H9 (cell line): ENCODE measurements at regions not wholly inside any gene's neighbourhood (a gene's known extent, or its start where the extent isn't known, plus 50 kb on each side); places are given as distances from the start of the nearest gene placed in this dataset.

Experiments used
- DNase-seq: peaks from one replicate; pipeline ENCODE4 v3.0.0-alpha.2; 2017
- H2AFZ ChIP-seq: one replicate; pipeline ENCODE4 v1.6.1; 2013; ENCODE audit warnings: mild to moderate bottlenecking, low read length, control low read depth, moderate library complexity
- H2AK5ac ChIP-seq: 2 replicates; pipeline ENCODE4 v1.6.1; 2013; ENCODE audit warnings: low read length, control low read depth, mixed read lengths; ENCODE audit not compliant: insufficient read length
- H2BK120ac ChIP-seq: one replicate; pipeline ENCODE4 v1.6.1; 2013; ENCODE audit warnings: low read depth, mild to moderate bottlenecking, low read length, control low read depth, inconsistent platforms; ENCODE audit not compliant: poor library complexity, severe bottlenecking
- H2BK12ac ChIP-seq: 2 replicates; pipeline ENCODE4 v1.6.1; 2013; ENCODE audit warnings: low read length, control low read depth, mixed read lengths, low read depth; ENCODE audit not compliant: insufficient read length
- H2BK15ac ChIP-seq: 2 replicates; pipeline ENCODE4 v1.6.1; 2013; ENCODE audit warnings: low read depth, low read length, control low read depth
- H2BK20ac ChIP-seq: one replicate; pipeline ENCODE4 v1.6.1; 2013; ENCODE audit warnings: low read depth, mild to moderate bottlenecking, low read length, control low read depth, inconsistent platforms; ENCODE audit not compliant: poor library complexity, severe bottlenecking
- H2BK5ac ChIP-seq: 2 replicates; pipeline ENCODE4 v1.6.1; 2013; ENCODE audit warnings: low read length, control low read depth, mixed read lengths; ENCODE audit not compliant: insufficient read length
- H3K14ac ChIP-seq: 2 replicates; pipeline ENCODE4 v1.6.1; 2013; ENCODE audit warnings: low read length, control low read depth; ENCODE audit not compliant: insufficient read depth
- H3K18ac ChIP-seq: 2 replicates; pipeline ENCODE4 v1.6.1; 2013; ENCODE audit warnings: low read depth, mild to moderate bottlenecking, mixed read lengths, low read length, control low read depth; ENCODE audit not compliant: insufficient read length
- H3K23ac ChIP-seq: 2 replicates; pipeline ENCODE4 v1.6.1; 2013; ENCODE audit warnings: low read length, control low read depth, mixed read lengths, low read depth; ENCODE audit not compliant: insufficient read length
- H3K23me2 ChIP-seq: 2 replicates; pipeline ENCODE4 v1.6.1; 2013; ENCODE audit warnings: low read depth, mild to moderate bottlenecking, mixed read lengths, low read length, control low read depth; ENCODE audit not compliant: insufficient read length, poor library complexity, severe bottlenecking
- H3K27ac ChIP-seq: 2 replicates; pipeline ENCODE4 v1.5.1; 2013; ENCODE audit warnings: low read length, control low read depth, mixed read lengths, low read depth; ENCODE audit not compliant: insufficient read length
- H3K27me3 ChIP-seq: 2 replicates; pipeline ENCODE4 v1.6.1; 2013; ENCODE audit warnings: low read length, control low read depth, inconsistent platforms; ENCODE audit not compliant: insufficient read depth
- H3K4ac ChIP-seq: 2 replicates; pipeline ENCODE4 v1.6.1; 2013; ENCODE audit warnings: low read depth, mild to moderate bottlenecking, control low read depth, inconsistent platforms, low read length, moderate library complexity
- H3K4me1 ChIP-seq: 2 replicates; pipeline ENCODE4 v1.6.1; 2013; ENCODE audit warnings: low read length, control low read depth, inconsistent platforms; ENCODE audit not compliant: insufficient read depth
- H3K4me2 ChIP-seq: 2 replicates; pipeline ENCODE4 v1.6.1; 2013; ENCODE audit warnings: low read length, control low read depth, mixed read lengths; ENCODE audit not compliant: insufficient read length, insufficient read depth
- H3K56ac ChIP-seq: 2 replicates; pipeline ENCODE4 v1.6.1; 2013; ENCODE audit warnings: low read depth, mild to moderate bottlenecking, mixed read lengths, low read length, control low read depth; ENCODE audit not compliant: insufficient read length
- H3K79me1 ChIP-seq: 2 replicates; pipeline ENCODE4 v1.6.1; 2013; ENCODE audit warnings: low read depth, mild to moderate bottlenecking, moderate library complexity, low read length, control low read depth, inconsistent platforms; ENCODE audit not compliant: insufficient read depth, poor library complexity, severe bottlenecking
- H3K79me2 ChIP-seq: 2 replicates; pipeline ENCODE4 v1.6.1; 2013; ENCODE audit warnings: low read length, control low read depth, inconsistent platforms; ENCODE audit not compliant: insufficient read depth
- H3K9ac ChIP-seq: 2 replicates; pipeline ENCODE4 v1.6.1; 2013; ENCODE audit warnings: low read length, control low read depth, mixed read lengths; ENCODE audit not compliant: insufficient read length; ENCODE audit errors: extremely low read depth
- H3K9me3 ChIP-seq: one replicate; pipeline ENCODE4 v1.6.1; 2013; ENCODE audit warnings: low read depth, low read length, inconsistent platforms; ENCODE audit not compliant: control insufficient read depth
- H3T11ph ChIP-seq: one replicate; pipeline ENCODE4 v1.6.1; 2013; ENCODE audit warnings: mild to moderate bottlenecking, low read length, control low read depth, inconsistent platforms
- H4K20me1 ChIP-seq: one replicate; pipeline ENCODE4 v1.6.1; 2013; ENCODE audit not compliant: control insufficient read depth, insufficient read length, insufficient read depth
- H4K5ac ChIP-seq: 2 replicates; pipeline ENCODE4 v1.6.1; 2013; ENCODE audit warnings: low read depth, mild to moderate bottlenecking, mixed read lengths, low read length, control low read depth; ENCODE audit not compliant: insufficient read length
- H4K8ac ChIP-seq: replicated peaks from 2 replicates; pipeline ENCODE4 v1.6.1; 2013; ENCODE audit warnings: low read length, control low read depth, mixed read lengths, low read depth; ENCODE audit not compliant: insufficient read length
- H4K91ac ChIP-seq: 2 replicates; pipeline ENCODE4 v1.6.1; 2013; ENCODE audit warnings: low read depth, mild to moderate bottlenecking, moderate library complexity, mixed read lengths, low read length, control low read depth; ENCODE audit not compliant: insufficient read length
- H3K27ac Mint-ChIP-seq, 3 experiments: 2 replicates in 2 of 3; 3 replicates in 1 of 3; pipeline ENCODE4 v1.8.0; 2020 to 2021; ENCODE audit warnings: mixed read lengths in 3 of 3, mild to moderate bottlenecking in 1 of 3, moderate library complexity in 1 of 3
- H3K27me3 Mint-ChIP-seq: 2 replicates; pipeline ENCODE4 v1.8.0; 2021; ENCODE audit warnings: low read depth, mild to moderate bottlenecking, moderate library complexity, mixed read lengths
- H3K36me3 Mint-ChIP-seq, 3 experiments: 2 replicates in 2 of 3; 3 replicates in 1 of 3; pipeline ENCODE4 v1.8.0; 2020 to 2021; ENCODE audit warnings: low read depth in 3 of 3, mixed read lengths in 3 of 3; ENCODE audit not compliant: insufficient read depth in 1 of 3
- H3K4me1 Mint-ChIP-seq, 2 experiments: 2 replicates each; pipeline ENCODE4 v1.8.0; 2020; ENCODE audit warnings: mixed read lengths in 2 of 2
- H3K4me3 Mint-ChIP-seq, 2 experiments: 2 replicates in 1 of 2; 3 replicates in 1 of 2; pipeline ENCODE4 v1.8.0; 2020 to 2021; ENCODE audit warnings: mild to moderate bottlenecking in 2 of 2, mixed read lengths in 2 of 2, moderate library complexity in 1 of 2
- H3K9me3 Mint-ChIP-seq, 2 experiments: 2 replicates in 1 of 2; 3 replicates in 1 of 2; pipeline ENCODE4 v1.8.0; 2020; ENCODE audit warnings: mild to moderate bottlenecking in 2 of 2, mixed read lengths in 2 of 2, moderate library complexity in 1 of 2
- WGBS: extraction: QIAGEN DNeasy Blood & Tissue Kit; methylation state at CpG from one replicate; pipeline ENCODE4 v1.1.7; 2013; ENCODE audit warnings: missing lambda C conversion rate, low lambda C conversion rate, mixed read lengths; ENCODE audit not compliant: insufficient read length; ENCODE audit errors: extremely low coverage; 5-methylcytosine and 5-hydroxymethylcytosine counted together
- TF ChIP-seq, protein P1 (sequence below): fragments of 200-600 bp; sonication (generic); conservative IDR thresholded peaks from 3 replicates; pipeline ENCODE4 v1.8.0; 2021; ENCODE audit warnings: antibody characterized with exemption, mild to moderate bottlenecking

DNA sequence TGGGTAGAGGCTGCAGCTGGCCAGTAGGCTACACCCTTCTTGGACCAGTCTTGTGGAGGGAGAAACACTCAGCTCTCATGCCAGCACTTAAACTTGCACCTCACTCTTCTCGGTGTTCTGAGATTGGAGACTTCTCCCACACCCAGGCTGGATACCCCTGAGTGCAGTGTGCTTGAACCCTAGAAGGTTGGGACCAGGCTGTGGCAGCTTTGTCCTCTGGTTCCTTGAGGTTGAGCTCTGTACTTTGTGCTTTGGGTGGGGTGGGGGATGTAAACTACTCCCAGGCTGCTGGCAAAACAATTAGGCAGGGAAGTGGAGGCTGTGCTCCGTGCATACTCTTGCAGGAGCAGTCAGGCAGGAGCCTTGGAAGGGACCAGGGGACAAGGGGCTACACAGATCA, 143.6 kb upstream of the GNPDA2 start:
- Histone ChIP-seq H3K23me2 (no peaks in the 10 kb centered on the region), H4K8ac (no peak overlapping the region), H3K4me2 (no peak overlapping the region), H3K79me1 (no peaks in the 10 kb centered on the region), H3K9me3 (no peaks in the 10 kb centered on the region), H3T11ph (no peak overlapping the region), H3K4ac (no peak overlapping the region), H3K27ac (no peak overlapping the region), H2BK5ac (no peak overlapping the region), H3K27me3 (no peaks in the 10 kb centered on the region), H3K23ac (no peak overlapping the region), H2BK20ac (no peak overlapping the region), H2BK12ac (no peak overlapping the region), H2AK5ac (no peak overlapping the region), H3K14ac (no peak overlapping the region), H4K20me1 (no peaks in the 10 kb centered on the region), H4K5ac (no peak overlapping the region), H2BK120ac (no peak overlapping the region), H3K79me2 (no peaks in the 10 kb centered on the region), H3K4me1 (no peaks in the 10 kb centered on the region), H4K91ac (no peak overlapping the region), H3K18ac (no peak overlapping the region), H3K56ac (no peak overlapping the region), H2AFZ (no peak overlapping the region), H3K9ac (no peak overlapping the region), H2BK15ac (no peak overlapping the region)
- Mint-ChIP-seq H3K36me3 (no peaks in the 10 kb centered on the region), H3K27ac (peak overlapping the region in 1 of 3 experiments; percentile 38; a peak in 1 of 7 replicates), H3K27me3 (peaks cover 2% of the 10 kb centered on the region; the same call in 1 of the 2 replicates), H3K4me1 (peaks cover 10 to 11% of the 10 kb centered on the region in 2 experiments), H3K4me3 (no peak overlapping the region), H3K9me3 (peaks cover 0 to under 1% of the 10 kb centered on the region in 2 experiments; a peak in 1 of 5 replicates)
- no CpG with 5 or more reads among the region's 2 CpGs for WGBS
- DNase-seq, result no peak
- TF ChIP-seq, protein P1, sequence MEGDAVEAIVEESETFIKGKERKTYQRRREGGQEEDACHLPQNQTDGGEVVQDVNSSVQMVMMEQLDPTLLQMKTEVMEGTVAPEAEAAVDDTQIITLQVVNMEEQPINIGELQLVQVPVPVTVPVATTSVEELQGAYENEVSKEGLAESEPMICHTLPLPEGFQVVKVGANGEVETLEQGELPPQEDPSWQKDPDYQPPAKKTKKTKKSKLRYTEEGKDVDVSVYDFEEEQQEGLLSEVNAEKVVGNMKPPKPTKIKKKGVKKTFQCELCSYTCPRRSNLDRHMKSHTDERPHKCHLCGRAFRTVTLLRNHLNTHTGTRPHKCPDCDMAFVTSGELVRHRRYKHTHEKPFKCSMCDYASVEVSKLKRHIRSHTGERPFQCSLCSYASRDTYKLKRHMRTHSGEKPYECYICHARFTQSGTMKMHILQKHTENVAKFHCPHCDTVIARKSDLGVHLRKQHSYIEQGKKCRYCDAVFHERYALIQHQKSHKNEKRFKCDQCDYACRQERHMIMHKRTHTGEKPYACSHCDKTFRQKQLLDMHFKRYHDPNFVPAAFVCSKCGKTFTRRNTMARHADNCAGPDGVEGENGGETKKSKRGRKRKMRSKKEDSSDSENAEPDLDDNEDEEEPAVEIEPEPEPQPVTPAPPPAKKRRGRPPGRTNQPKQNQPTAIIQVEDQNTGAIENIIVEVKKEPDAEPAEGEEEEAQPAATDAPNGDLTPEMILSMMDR, result no peak
